GM12801 (cell line): ENCODE measurements at regions not wholly inside any gene's neighbourhood (a gene's known extent, or its start where the extent isn't known, plus 50 kb on each side); places are given as distances from the start of the nearest gene placed in this dataset.

ENCODE experiments used
- TF ChIP-seq, protein P1 (sequence below): IDR thresholded peaks from one replicate; pipeline ENCODE4 v1.5.1; 2011; ENCODE audit warnings: control low read depth; ENCODE audit not compliant: insufficient read length; ENCODE audit errors: extremely low read depth

DNA sequence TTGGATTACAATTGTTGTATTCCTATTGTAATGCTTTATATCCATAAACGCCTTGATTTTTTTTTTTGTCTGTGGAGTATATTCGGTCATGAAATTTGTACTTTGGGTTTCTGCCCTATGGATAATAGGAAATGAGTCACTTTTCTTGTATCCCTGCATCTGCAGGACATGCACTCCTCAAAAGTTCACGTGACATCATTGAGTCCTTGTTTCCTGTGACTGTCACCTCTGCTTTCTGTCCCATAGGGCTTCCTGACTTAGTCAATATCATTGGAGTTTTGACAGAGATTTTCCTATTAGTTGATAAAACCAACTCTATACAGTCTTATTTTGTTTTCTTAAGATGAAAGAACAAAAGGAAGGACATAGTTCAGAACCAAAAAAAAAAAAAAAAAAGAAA lies 356.3 kb downstream of the MAT2B start:
- TF ChIP-seq, protein P1, sequence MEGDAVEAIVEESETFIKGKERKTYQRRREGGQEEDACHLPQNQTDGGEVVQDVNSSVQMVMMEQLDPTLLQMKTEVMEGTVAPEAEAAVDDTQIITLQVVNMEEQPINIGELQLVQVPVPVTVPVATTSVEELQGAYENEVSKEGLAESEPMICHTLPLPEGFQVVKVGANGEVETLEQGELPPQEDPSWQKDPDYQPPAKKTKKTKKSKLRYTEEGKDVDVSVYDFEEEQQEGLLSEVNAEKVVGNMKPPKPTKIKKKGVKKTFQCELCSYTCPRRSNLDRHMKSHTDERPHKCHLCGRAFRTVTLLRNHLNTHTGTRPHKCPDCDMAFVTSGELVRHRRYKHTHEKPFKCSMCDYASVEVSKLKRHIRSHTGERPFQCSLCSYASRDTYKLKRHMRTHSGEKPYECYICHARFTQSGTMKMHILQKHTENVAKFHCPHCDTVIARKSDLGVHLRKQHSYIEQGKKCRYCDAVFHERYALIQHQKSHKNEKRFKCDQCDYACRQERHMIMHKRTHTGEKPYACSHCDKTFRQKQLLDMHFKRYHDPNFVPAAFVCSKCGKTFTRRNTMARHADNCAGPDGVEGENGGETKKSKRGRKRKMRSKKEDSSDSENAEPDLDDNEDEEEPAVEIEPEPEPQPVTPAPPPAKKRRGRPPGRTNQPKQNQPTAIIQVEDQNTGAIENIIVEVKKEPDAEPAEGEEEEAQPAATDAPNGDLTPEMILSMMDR: no peak

DNA sequence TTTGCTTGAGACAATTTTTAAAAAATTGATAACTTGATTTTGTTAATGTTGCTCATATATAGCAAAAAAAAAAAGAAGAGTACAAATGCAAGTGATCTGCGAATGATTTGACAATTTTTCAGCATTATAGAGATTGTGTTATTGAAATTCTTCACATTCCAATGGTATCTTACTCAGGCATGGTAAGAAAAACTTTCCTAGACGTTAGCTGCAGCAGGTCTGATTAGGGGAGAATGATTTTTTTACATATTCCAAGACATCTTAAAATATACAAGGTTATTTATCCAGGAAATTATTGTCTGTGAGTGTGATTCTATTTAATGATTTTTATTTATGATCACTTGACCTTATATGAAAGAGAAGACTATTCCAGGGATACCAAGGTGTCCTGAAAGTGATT lies 361.9 kb downstream of the MAT2B start:
- TF ChIP-seq, protein P1: no peak

GRCh38 chr5:163867738-163868137 lies 362.3 kb downstream of the MAT2B start:
- TF ChIP-seq, protein P1: no peak

DNA sequence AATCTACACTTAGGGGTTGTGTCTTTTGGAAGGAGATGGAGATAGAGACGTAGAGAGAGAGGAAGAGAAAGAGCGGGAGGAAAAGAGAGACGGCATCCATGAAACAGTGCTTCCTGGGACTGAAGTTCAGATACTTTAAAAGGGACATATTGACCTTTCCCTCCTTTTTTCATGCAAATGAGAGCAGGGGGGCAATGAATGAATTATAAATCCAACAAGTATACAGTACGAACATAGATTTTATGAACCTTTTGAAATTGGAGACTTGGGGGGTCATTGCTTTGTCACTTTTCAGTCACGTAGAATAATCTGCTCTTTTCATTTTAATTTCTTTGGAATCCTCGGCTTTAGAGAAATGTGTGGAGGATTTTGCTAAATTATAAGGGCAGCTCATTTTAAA lies 364.2 kb downstream of the MAT2B start:
- TF ChIP-seq, protein P1: no peak

DNA sequence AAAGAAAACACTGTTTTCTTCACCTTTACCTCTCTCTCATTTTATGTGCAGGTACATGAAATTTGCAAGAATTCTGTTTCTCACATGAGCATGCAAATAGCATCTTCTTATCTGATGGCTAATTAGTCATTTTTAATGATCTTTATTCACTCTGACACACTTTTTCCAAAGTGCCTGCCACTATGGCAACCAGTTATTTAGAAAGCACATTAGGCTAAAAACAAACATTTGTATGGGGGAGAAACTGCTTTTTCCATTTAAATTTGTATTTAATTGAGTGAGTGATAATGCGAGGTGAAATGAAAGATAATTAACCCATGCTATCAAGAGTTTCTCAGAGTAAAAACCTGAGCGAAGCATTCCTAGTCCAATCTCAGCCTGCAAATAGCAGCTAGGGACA lies 365.0 kb downstream of the MAT2B start:
- TF ChIP-seq, protein P1: no peak

DNA sequence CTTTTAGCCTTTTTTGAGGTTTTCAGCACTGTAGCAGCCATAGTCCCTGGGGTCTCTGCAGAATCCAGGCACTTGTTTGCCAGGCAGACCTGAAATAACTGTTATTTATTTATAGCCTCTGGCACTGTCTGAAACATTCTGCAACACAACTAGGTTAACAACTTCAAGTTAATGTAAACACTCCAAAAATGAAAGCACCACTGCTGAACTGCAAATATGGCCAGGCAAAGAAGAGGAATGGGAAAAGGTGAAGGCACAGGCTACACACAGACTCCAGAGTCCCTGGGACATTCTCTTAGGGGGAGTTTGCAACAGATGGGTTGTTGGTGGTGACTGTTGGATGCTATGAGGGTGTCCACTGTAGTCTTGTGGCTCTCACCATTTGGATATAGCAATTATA lies 369.0 kb downstream of the MAT2B start:
- TF ChIP-seq, protein P1: no peak

DNA sequence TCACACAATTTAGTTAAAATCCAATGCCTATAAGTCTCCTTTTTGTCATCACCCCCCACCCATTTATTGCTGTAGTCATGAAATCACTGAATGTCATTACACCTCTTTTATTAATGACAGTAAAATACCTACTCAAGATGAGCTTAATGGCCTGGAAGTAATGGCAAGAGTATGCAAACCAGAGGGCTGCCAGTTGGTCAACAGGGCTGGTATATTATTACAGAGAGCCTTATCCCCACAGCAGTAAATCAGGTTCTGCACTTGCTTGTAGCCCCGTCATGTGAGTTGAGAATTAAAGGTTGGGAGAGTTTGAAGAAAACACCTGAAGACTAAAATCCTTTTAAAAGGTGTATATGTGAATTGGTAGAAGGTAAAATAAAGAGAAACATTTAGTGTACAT lies 372.4 kb downstream of the MAT2B start:
- TF ChIP-seq, protein P1: no peak

DNA sequence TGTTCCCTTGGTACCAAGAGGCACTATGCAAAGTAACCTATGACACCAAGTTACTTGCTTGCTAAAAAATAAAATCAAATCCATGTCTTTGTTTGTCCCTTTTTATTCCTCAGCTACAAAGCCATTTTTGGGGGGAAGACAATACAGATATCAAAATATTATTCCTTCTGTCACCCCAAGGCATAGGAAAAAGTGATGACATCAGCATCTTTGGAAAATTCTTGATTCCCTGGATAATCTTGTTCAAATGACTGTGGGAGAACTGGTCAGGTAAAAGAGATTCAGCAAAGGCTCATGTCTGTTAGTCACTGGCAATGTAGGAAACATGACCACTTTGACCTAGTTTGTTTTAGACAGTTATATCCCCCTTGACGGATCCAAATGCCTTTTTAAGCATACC lies 373.1 kb downstream of the MAT2B start:
- TF ChIP-seq, protein P1: no peak
